IPS-20b (cell line): ENCODE measurements at regions not wholly inside any gene's neighbourhood (a gene's known extent, or its start where the extent isn't known, plus 50 kb on each side); places are given as distances from the start of the nearest gene placed in this dataset.

Source experiments
- H3K27ac ChIP-seq: one replicate; pipeline ENCODE4 v1.5.1; 2013; ENCODE audit warnings: low read length
- H3K27me3 ChIP-seq: 2 replicates; pipeline ENCODE4 v1.6.1; 2013; ENCODE audit warnings: mild to moderate bottlenecking, low read length, inconsistent platforms; ENCODE audit not compliant: insufficient read depth
- H3K36me3 ChIP-seq: 2 replicates; pipeline ENCODE4 v1.6.1; 2013; ENCODE audit warnings: low read depth, mild to moderate bottlenecking, inconsistent platforms, low read length, moderate library complexity; ENCODE audit not compliant: insufficient read depth
- H3K4me1 ChIP-seq: 2 replicates; pipeline ENCODE4 v1.6.1; 2013; ENCODE audit warnings: mild to moderate bottlenecking, control low read depth, inconsistent platforms, low read length, moderate library complexity; ENCODE audit not compliant: insufficient read depth
- H3K4me3 ChIP-seq: 2 replicates; pipeline ENCODE4 v1.5.1; 2013; ENCODE audit warnings: mild to moderate bottlenecking, low read length, inconsistent platforms
- H3K9ac ChIP-seq: 2 replicates; pipeline ENCODE4 v1.6.1; 2013; ENCODE audit warnings: low read depth, mild to moderate bottlenecking, inconsistent platforms, low read length, moderate library complexity
- H3K9me3 ChIP-seq: 2 replicates; pipeline ENCODE4 v1.6.1; 2013; ENCODE audit warnings: mild to moderate bottlenecking, low read depth, low read length, inconsistent platforms; ENCODE audit not compliant: insufficient read depth

DNA sequence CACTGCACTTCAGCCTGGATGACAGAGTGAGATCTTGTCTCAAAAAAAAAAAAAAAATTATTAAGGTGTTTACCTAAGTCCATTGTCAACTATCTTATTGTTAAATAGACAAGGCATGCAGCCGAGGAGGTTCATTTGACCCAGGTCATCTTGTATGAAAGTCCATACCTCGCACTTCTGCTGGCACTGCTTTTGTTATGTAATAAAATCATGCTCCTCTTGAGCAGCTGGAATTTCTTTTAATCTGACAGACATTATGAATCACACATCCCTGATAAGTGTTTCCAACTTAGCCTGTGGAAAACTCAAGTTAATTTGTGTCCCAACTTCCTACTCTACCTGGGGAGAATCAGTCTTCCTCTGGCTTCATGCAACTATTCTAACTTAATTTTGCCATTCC is 315.6 kb upstream of the KLF4 start:
- H3K36me3 ChIP-seq, result no peaks in the 10 kb centered on the region
- no peaks in the 10 kb centered on the region for H3K4me1 ChIP-seq
- H3K4me3 ChIP-seq, result no peak overlapping the region
- no peak overlapping the region for H3K9ac ChIP-seq
- no peaks in the 10 kb centered on the region for H3K27me3 ChIP-seq
- no peak overlapping the region for H3K27ac ChIP-seq
- H3K9me3 ChIP-seq, result no peaks in the 10 kb centered on the region

DNA sequence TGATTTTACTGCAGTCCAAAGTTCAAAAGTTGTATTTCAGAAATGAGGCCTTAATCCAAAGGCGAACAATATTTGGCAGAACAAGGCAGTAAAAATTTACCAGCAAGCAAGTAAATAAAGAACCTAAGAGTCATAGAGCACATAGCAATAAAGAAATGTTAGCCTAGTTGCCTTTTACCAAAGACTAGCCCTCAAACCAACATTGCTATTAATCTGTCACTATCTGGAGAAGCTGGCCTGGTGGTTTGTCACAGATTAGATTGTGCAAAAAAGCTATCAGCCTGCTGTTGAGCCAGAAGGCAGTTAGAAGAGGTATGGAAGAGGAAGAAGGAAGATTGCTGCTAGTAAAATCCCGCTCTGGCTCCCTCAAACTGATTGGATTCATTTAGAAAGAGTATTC is 304.7 kb upstream of the KLF4 start:
- no peaks in the 10 kb centered on the region for H3K36me3 ChIP-seq
- H3K4me1 ChIP-seq, result no peaks in the 10 kb centered on the region
- H3K9ac ChIP-seq, result no peak overlapping the region
- no peak overlapping the region for H3K27ac ChIP-seq
- no peaks in the 10 kb centered on the region for H3K9me3 ChIP-seq
- H3K27me3 ChIP-seq, result no peaks in the 10 kb centered on the region
- no peak overlapping the region for H3K4me3 ChIP-seq

DNA sequence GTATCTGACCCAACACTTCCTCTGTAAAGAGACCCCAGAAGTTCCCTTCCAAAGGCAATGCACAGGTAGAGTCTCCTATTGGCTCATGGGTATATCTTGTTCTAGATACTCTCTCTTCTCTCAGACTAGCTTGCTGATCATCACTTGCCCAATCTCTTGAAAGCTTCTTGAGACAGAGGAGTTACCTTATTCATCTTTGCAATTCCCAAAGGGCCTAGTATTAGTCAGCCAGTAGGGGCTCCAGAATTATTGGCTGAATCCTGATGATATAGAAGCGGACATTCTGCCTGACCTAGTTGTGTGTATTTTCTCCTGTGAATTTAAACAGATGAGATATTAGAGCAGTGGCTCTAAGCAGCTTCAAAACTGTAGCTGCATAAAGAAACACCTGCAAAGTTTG is 304.0 kb upstream of the KLF4 start:
- no peaks in the 10 kb centered on the region for H3K27me3 ChIP-seq
- no peak overlapping the region for H3K4me3 ChIP-seq
- H3K4me1 ChIP-seq, result no peaks in the 10 kb centered on the region
- H3K36me3 ChIP-seq, result no peaks in the 10 kb centered on the region
- H3K9ac ChIP-seq, result no peak overlapping the region
- H3K9me3 ChIP-seq, result no peaks in the 10 kb centered on the region
- no peak overlapping the region for H3K27ac ChIP-seq

DNA sequence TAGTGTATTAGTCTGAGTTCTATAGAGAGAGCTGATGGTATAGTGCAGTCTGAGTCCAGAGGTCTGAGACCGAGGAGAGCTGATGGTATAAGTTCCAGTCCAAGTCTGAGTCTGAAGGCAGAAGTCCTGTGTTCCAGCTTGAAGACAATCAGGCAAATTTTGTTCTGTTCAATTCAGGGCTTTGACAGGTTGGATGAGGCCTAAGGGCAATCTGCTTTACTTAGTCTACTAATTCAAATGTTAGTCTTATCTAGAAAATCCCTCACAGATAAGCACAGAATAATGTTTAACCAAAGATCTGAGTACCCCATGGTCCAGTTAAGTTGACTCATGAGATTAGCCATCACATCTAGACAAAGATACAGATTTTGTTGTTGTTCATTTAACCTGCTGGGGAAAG is 303.0 kb upstream of the KLF4 start:
- H3K9me3 ChIP-seq, result no peaks in the 10 kb centered on the region

DNA sequence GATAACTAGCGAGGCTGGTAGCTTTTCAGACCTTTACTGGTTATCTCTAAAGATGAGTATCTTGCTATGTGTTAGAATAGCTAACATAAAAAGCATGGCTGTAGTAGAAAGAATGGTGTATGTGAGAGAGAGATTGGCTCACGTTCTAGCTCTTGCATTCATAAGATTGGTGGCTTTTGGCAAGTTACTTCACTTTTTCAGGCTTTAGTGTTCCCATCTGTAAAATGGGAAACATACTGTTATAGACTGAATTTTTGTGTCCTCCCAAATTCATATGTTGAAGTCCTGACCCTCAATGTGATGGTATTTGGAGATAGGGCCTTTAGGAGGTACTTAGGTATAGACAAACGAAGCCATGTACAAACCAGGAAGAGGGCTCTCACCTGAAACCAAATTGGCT is 302.4 kb upstream of the KLF4 start:
- no peak overlapping the region for H3K27ac ChIP-seq
- no peaks in the 10 kb centered on the region for H3K9me3 ChIP-seq
- H3K27me3 ChIP-seq, result no peaks in the 10 kb centered on the region
- no peaks in the 10 kb centered on the region for H3K36me3 ChIP-seq
- no peaks in the 10 kb centered on the region for H3K4me1 ChIP-seq
- no peak overlapping the region for H3K4me3 ChIP-seq
- no peak overlapping the region for H3K9ac ChIP-seq

More for the DNA sequence above, 303.0 kb upstream of the KLF4 start:
- H3K9ac ChIP-seq, result no peak overlapping the region
- H3K27me3 ChIP-seq, result no peaks in the 10 kb centered on the region
- H3K27ac ChIP-seq, result no peak overlapping the region
- H3K4me1 ChIP-seq, result no peaks in the 10 kb centered on the region
- H3K36me3 ChIP-seq, result no peaks in the 10 kb centered on the region
- H3K4me3 ChIP-seq, result no peak overlapping the region

DNA sequence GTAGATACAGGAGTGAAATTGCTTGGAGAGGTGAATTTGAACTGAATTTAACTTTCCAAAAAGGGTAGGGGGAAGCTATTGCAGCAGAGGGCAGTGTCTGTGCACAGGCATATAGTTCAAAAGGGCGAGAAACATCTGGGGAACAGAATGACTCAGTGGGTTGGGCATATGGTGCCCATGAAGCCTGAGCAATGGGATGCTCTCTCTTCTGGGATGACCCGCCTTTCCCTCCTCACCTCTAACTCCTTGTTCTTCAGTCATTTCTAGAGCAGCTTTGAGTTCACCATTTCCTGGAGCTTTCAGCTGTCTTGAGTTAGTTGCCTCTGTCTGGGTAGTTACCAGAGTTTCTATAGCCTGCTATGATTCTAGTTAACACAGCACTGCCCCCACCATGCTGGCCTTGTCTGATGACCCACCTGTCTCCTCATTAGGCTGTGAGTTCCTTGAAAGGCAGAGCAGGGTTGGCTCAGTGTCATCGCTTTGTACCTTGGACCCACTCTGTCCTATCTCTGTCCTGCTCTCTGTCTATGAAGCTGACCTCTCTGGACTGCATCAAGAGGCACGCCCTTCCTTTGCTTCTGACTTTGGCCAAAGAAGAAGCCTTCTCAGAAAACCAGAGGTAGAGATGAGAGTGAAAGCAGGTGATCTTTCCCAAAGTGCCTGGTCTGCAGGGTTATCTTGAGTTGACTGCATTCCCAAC is 299.6 kb upstream of the KLF4 start:
- Histone ChIP-seq H3K4me3 (no peak overlapping the region), H3K9ac (no peak overlapping the region), H3K4me1 (no peaks in the 10 kb centered on the region), H3K27me3 (no peaks in the 10 kb centered on the region), H3K27ac (no peak overlapping the region), H3K9me3 (no peaks in the 10 kb centered on the region), H3K36me3 (no peaks in the 10 kb centered on the region)

DNA sequence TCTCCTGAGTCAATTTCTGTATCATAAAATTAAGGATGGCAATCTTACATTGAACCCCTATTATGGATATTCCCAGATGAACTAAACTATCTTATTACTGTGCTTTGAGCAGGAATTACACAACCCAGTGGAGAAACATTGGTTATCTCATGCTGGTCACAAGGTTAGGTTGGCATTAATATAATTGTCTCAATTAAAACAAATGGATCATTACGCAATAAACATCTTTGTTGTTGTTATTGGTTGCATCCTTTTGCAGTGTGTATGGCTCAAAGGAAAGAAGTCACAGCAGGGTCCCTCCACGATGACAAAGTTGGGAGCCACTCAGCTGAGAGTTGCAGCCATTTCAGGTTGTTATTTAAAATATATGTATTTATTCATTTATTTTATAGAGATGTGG is 297.0 kb upstream of the KLF4 start:
- Histone ChIP-seq H3K27me3 (no peaks in the 10 kb centered on the region), H3K9ac (no peak overlapping the region), H3K4me3 (no peak overlapping the region), H3K36me3 (no peaks in the 10 kb centered on the region), H3K9me3 (no peaks in the 10 kb centered on the region), H3K27ac (no peak overlapping the region), H3K4me1 (no peaks in the 10 kb centered on the region)

DNA sequence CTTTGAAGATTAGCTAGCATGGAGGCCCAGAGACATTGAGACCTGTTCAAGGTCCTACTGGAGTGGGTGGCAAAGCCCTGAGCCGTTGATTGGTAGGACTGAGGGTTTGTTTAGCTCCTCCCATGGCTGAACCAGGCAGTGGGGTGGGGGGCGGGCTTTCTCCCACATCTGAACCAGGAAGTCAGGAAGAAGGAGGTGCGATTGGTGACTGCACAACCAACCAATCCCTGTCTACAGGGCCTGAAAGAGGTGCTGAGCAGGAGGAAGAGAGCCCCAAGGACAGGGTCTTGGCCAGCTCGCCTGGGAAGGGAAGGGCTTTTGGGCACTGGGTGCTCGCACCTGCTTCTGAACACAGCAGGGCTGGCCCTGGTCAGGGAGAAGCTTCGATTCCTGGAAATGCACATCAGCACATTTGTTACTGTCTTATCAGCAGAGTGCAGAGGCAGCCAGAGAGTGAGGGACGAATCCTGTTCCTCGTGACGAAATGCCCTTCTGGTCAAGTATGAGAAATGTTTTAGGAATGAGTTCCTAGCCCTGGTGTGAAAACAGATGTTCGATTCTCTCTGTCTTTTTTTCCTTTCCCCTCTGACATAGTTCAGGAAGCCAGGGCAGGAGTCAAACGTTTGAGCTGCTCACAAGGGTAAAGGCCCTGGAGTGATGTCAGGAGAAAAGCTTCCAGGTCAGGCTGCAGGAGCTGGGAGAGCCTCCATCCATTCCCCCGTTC is 294.8 kb upstream of the KLF4 start:
- no peak overlapping the region for H3K9ac ChIP-seq
- H3K4me3 ChIP-seq, result no peak overlapping the region
- no peak overlapping the region for H3K27ac ChIP-seq
- no peaks in the 10 kb centered on the region for H3K36me3 ChIP-seq
- no peaks in the 10 kb centered on the region for H3K27me3 ChIP-seq
- no peaks in the 10 kb centered on the region for H3K9me3 ChIP-seq
- H3K4me1 ChIP-seq, result no peaks in the 10 kb centered on the region; the same call in 1 of the 2 replicates

DNA sequence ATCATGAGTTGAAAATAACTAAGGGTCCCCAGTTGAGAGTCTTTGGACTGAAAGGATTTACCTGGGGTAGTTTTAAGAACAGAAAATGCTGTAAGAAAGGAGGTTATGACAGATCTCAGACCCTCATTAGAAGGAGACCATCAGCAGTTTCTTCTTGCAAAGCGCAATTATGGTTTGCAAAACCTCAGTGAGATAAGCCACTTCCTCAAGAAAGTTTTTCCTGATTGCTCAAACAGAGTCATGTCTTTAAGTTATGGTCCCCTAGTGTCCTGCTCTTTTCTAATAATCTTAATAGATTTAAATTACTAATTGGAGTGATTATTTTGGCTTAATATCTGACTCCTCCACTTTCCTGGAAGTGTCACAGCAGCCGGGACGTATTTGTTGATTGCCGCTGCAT is 293.2 kb upstream of the KLF4 start:
- Histone ChIP-seq H3K27ac (no peak overlapping the region), H3K9ac (no peak overlapping the region), H3K4me3 (no peak overlapping the region), H3K27me3 (no peaks in the 10 kb centered on the region), H3K4me1 (no peaks in the 10 kb centered on the region; the same call in 1 of the 2 replicates), H3K9me3 (no peaks in the 10 kb centered on the region), H3K36me3 (no peaks in the 10 kb centered on the region)

DNA sequence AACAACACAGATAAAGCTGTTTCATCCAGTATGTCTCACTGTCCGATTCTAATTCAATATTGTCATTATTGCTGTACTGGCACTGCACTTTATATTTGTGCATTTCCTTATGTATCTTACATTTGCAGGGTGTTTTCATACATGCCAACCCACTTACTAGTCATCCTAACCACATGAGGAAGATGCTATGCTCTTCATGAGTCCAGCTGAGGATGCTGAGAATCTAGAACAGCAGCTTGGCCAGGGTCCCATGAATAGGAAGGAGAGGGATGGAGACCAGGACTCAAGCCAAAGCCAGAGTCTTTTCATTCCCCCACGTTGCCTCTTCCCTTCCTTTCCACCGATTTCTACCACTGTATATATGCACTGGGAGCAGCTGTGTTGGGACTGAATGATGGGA is 292.8 kb upstream of the KLF4 start:
- H3K27me3 ChIP-seq, result no peaks in the 10 kb centered on the region
- H3K9me3 ChIP-seq, result no peaks in the 10 kb centered on the region

DNA sequence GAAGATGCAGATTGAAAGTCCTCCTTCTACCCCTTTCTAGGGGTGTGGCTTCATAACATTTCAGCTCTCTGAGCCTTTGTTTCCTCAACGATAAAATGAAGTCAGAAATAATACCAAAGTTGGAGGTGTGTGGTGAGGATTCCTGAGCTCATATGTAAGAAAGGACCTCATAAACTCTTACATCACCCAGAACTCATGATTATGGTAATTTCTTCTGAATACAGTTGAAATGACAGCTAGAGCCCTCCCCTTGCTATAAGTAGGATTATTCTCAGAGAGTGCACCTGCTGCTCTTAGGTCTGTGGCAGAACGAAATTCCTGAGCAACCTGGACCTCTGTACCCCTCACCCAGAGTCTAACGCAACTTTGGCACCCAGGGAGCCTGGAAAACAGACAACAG is 291.4 kb upstream of the KLF4 start:
- Histone ChIP-seq H3K36me3 (no peaks in the 10 kb centered on the region), H3K4me3 (no peak overlapping the region), H3K4me1 (no peaks in the 10 kb centered on the region; the same call in 1 of the 2 replicates), H3K9me3 (no peaks in the 10 kb centered on the region), H3K27me3 (no peaks in the 10 kb centered on the region), H3K9ac (no peak overlapping the region), H3K27ac (no peak overlapping the region)

More for the DNA sequence above, 292.8 kb upstream of the KLF4 start:
- no peaks in the 10 kb centered on the region; the same call in 1 of the 2 replicates for H3K4me1 ChIP-seq
- H3K9ac ChIP-seq, result no peak overlapping the region
- no peak overlapping the region for H3K27ac ChIP-seq
- no peaks in the 10 kb centered on the region for H3K36me3 ChIP-seq
- no peak overlapping the region for H3K4me3 ChIP-seq

DNA sequence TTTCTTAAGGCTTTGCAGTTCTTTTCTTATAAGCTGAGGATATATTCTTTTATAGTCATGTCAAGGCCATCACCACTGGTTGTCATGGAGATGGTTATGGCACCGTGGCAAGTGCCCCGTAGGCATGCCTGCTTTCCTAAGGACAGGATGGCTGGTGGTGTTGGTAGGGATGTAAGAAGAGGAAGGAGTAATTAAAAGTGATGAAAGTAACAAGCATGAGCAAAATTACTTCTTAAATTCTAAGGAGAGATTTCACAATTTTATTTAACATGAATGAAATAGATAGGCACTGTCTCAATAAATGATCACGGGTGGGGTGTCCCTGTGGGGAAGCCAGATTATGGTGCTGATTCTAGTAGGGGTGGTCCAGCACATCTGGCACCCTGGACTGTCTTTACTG is 290.2 kb upstream of the KLF4 start:
- no peaks in the 10 kb centered on the region for H3K27me3 ChIP-seq
- no peaks in the 10 kb centered on the region for H3K9me3 ChIP-seq

More for the DNA sequence above, 290.2 kb upstream of the KLF4 start:
- H3K4me1 ChIP-seq, result no peaks in the 10 kb centered on the region; the same call in 1 of the 2 replicates
- H3K27ac ChIP-seq, result no peak overlapping the region
- no peak overlapping the region for H3K4me3 ChIP-seq
- H3K9ac ChIP-seq, result no peak overlapping the region
- H3K36me3 ChIP-seq, result no peaks in the 10 kb centered on the region
